Ovary (tissue), 3 donors: ENCODE measurements at regions not wholly inside any gene's neighbourhood (a gene's known extent, or its start where the extent isn't known, plus 50 kb on each side); places are given as distances from the start of the nearest gene placed in this dataset.
"Not testable (repeated sequence)": the region's sequence is repeated elsewhere in the genome, so short reads cannot be mapped to it uniquely, and the experiment has no call there.

Experiments
- EP300 ChIP-seq: sonication (generic); formaldehyde crosslinking; IDR thresholded peaks from one replicate; pipeline ENCODE4 v1.6.1; 2017; ENCODE audit warnings: antibody characterized with exemption
- POLR2A ChIP-seq: fragments of 450-650 bp; IDR thresholded peaks from one replicate; pipeline ENCODE4 v1.6.1; 2017; ENCODE audit warnings: antibody characterized with exemption, mild to moderate bottlenecking, moderate library complexity
- TF ChIP-seq, protein P1 (sequence below), 3 donors: fragments of 450-650 bp in 2 of 3; fragments of 200-600 bp in 1 of 3; IDR thresholded peaks; one replicate each; pipeline versions ENCODE4 v1.5.1 to v1.8.0; 2016 to 2022; ENCODE audit warnings: antibody characterized with exemption in 3 of 3, mild to moderate bottlenecking in 1 of 3
- donor health status: DM: no; HTN: no; CAD: no.

- TF ChIP-seq, protein P1, sequence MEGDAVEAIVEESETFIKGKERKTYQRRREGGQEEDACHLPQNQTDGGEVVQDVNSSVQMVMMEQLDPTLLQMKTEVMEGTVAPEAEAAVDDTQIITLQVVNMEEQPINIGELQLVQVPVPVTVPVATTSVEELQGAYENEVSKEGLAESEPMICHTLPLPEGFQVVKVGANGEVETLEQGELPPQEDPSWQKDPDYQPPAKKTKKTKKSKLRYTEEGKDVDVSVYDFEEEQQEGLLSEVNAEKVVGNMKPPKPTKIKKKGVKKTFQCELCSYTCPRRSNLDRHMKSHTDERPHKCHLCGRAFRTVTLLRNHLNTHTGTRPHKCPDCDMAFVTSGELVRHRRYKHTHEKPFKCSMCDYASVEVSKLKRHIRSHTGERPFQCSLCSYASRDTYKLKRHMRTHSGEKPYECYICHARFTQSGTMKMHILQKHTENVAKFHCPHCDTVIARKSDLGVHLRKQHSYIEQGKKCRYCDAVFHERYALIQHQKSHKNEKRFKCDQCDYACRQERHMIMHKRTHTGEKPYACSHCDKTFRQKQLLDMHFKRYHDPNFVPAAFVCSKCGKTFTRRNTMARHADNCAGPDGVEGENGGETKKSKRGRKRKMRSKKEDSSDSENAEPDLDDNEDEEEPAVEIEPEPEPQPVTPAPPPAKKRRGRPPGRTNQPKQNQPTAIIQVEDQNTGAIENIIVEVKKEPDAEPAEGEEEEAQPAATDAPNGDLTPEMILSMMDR (IDR thresholded peaks at IDR 0.05), result not testable (repeated sequence)
- TF ChIP-seq EP300, POLR2A: not testable (repeated sequence)
Measured at GRCh38 chr12:46992051-46992450, 87.4 kb upstream of the PCED1B start.
